ENCODE measurements at regions not wholly inside any gene's neighbourhood (a gene's known extent, or its start where the extent isn't known, plus 50 kb on each side); places are given as distances from the start of the nearest gene placed in this dataset.
A peak's percentile ranks its signal among the peaks of the same experiment; 100 is the strongest.

DNA sequence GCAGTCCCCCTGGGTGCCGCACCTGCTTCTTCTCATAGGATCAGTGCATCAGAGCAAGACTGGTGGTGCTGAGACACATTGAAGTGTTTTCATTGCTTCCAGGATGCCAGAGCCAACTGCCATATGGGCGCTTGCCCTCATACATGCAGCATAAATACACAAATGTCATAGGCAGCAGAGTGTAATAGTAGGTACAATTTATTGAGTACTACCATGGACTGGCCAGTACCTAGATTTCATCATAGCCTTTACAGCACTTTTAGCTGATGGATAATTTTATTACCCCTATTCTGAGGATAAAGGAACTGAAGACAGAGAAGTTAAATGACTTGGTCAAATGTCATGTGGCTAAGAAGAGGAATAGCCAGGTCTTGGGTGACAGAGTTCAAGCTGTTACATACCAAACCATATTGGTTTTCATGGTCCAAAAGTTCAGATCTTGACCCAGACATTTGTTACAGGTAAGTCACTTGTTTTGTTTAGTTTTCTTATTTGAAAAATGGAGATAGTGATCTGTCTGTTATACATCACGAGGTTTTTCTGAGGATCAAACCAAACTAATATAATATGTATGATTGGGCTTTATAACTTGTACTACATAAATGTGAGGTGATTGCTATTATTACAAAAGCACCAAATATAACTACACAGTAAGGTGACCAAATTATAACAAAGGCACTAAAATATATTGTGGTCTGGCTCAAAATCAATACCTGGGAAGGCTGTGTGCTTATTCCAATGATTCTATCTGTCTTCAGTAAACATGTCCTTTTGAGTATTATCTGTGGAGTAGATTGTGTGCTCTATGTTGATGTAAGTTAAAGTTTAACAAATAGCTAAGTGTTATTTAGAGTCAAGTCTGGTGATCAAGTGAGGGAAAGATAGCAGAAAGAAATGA lies 151.9 kb upstream of the CYRIA start:
- DNase-seq (ENCODE audit: low spot score), result no peak

DNA sequence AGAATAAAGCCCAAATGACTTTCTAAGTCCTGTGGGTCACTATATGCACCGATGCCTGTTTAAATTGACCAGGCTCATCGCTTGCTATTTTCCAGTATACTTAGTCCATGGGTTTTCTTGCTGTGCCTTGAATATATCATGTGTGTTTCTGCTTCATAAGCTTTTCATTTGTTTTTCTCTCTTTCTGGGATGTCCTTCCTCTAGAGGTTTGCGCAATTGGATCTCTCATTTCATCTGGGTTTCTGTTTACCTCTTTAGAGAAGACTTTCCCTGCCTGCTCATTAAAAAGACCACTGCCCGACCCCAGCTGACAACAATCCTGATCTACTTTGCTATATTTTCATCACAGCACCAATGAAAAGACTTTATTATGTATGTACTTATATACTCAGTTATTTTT lies 150.9 kb upstream of the CYRIA start:
- DNase-seq (ENCODE audit: low spot score), result no peak

DNA sequence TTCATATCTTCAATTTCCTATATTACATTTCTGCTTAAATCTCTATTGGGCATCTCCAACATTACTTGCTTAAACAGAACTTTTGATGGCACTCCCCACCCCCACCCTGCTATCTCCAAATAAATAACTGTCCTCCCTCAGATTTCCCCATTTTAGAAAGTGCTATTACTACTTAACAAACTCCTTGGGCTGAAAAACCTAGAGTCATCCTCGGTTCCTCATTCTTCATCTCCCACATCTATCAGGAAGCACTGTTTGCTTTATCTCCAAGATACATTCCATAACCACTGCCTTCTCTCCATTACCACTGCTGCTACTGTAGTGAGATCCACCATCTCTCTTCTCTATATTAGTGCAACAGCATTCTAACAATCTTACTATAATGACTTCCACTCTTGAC lies 150.4 kb upstream of the CYRIA start:
- DNase-seq (ENCODE audit: low spot score), result no peak

DNA sequence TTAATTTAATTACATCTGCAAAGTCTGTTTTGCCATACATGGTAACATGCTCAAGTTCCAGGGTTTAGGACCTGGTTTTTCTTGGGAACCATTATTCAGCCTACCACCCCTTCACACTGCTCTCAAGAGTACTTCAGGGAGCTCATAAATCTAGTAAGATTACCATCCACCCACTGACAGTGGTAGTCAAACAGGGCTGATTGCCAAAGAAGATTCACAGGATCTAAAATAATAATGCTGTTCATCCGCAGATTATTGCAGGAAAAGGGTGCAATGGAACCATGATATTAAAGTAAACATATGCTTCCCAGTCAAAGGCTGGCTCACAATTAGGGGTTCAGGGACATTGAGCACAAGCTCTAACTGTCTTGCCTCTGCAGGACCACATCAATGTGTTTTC lies 148.0 kb upstream of the CYRIA start:
- no peak for DNase-seq (ENCODE audit: low spot score)

DNA sequence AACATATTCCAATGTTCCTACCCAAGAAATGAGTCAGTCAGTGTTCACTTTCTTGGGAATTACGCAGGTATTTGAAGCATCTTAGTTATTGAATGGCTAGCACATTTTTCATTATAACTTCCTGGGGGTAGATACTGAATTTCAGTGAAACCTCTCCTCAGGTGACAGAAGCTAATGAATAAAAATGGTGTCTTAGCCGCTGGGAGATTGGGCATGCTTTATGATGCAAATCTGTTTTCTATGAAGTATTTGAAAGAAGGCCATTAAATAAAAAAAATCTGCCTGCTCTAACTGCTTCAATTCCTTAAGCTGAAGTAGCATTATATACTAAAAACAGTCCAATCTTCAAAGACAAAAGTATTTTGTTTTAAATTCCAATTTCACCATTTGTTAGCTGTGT lies 132.8 kb upstream of the CYRIA start:
- no peak for DNase-seq (ENCODE audit: low spot score)

DNA sequence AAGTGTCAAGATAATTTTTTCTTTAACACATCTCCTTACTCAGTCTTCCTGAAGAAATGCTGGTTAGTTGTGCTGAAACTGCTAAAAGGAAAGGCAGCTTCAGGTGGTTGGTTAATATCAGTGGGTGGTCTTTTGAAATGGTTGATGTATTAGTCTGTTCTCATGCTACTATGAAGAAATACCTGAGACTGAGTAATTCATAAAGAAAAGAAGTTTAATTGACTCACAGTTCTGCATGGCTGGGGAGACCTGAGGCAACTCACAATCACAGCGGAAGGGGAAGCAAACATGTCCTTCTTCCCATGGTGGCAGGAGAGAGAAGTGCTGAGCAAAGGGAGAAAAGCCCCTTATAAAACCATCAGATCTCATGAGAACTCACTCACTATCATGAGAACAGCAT lies 125.9 kb upstream of the CYRIA start:
- no peak for DNase-seq (ENCODE audit: low spot score)

DNA sequence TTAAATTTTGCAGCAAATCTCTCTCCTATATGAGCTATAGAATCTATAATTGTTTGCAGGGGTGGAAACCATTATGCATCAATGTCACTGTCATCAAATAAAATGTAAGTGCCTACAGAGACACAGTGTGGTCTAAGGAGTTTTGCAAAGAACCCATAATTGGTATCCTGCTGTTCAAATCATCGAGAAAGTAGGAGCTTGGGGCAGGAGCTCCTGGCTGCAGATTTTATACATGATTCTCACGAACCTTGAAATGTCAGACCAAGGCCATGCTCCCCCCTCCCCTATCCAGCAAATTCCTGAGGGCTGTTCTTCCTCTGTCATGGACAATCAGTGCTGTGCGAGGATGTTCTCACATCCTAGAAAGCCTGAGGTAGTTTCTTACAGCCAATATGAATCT lies 119.5 kb upstream of the CYRIA start:
- DNase-seq (ENCODE audit: low spot score), result no peak

DNA sequence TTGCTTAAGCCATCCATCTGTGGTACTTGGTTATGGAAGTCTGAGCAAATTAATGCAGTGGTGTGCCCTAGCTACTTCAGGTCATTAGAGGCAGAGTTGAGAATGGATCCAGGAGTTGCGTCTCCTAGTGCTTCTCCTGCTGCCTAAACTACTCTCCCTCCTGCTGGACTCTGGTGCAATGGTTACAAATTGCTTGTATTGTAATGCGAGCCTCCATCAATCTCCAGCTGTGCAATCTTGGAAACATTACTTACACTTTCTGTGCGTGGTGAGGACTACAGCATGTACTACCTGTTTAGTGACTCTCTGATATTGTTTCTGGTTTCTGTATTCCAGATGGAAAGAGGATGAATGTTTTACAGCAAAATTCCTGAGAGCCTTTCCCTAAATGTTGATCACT lies 119.0 kb upstream of the CYRIA start:
- DNase-seq (ENCODE audit: low spot score), result no peak

DNA sequence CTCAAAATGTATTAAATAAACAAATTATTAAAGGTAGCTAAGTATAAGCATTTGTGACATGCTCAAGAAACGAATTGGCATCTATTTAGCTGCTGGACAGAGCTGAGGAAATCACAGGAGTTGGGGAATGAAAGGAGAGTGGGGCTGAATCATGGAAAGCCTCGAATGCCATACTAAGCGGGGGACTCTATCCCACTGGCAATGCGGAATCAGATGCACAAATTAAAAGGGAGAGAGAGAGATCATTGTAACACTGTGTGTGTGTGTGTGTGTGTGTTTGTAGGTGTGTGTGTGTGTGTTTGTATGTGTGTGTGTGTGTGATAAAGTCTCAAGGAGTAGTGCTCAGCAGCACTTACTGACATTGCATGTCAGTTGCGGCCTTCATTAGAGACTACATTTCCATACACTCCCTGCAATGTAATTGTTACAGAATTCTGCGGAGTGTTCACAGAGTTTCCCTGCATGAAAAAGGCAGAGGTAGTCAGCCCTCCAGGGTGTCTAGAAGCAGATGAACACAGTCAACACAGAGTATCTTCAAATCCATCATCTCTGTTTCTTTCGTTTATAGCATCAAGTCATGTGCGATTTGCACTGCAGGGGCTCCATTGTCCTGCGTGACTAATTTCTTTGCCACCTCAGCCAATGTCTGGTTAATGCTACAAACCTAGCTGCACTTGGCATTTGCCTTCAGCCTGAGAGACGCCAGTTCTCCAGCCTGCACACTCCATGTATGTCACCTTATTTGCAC lies 111.7 kb upstream of the CYRIA start:
- no peak for DNase-seq (ENCODE audit: low spot score)

DNA sequence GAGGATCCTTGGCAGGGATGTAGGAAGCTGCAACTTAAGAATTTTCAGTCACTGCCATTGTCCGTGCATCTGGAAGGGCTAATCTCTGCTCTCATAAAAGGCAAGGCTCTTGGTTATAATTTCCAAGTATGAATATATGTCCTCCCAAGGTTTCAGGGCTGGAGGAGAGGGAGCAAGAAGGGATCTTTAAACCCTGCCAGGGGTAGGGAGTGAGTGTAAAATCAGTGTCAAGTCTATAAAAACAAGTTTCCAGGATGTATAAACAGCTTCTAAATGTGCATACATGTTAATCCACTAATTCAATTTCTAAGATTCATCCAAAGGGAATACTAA lies 110.2 kb upstream of the CYRIA start:
- DNase-seq (ENCODE audit: low spot score), result no peak

DNA sequence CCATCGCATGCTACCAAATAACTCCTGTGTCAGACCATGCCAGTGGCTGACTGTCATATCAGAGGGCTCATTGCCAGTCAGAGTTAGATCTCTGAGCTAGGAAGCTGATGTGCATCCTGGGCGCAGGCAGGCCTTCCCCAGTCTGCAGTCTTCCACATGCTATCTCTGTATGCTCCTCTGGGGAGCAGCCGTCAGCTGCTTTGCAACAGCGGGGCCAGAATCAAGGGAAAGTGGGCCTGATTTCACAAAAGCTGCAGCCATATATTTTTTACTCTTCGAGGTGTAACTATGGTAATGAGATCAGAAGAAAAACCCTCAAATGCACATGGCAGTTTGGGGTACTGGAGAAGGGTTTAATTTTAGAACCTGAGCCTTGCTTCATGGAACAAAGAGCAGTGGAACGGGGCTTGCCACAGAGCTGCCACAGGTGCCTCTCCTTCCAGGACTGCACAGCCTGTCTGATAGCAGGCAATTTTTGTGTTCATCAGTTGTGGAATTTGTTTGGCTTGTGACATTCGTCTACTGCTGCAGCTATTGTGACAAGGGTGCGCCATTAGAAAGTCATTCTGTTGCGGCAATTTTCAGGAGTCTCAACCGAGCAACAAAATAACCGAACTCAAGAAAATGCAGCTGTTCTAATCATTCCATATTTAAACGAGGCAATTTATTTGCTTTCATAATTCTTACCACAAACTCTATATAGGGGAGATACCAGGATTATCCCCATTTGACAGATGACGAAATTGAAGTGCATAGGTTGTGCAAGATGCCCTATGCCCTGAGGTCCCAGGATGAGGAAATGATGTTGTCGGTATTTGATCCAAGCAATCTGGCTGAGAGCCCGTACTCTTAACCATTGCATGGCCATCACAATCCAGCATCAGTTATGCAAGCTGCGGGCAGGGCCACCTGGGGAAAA lies 109.6 kb upstream of the CYRIA start:
- no peak for DNase-seq (ENCODE audit: low spot score)

DNA sequence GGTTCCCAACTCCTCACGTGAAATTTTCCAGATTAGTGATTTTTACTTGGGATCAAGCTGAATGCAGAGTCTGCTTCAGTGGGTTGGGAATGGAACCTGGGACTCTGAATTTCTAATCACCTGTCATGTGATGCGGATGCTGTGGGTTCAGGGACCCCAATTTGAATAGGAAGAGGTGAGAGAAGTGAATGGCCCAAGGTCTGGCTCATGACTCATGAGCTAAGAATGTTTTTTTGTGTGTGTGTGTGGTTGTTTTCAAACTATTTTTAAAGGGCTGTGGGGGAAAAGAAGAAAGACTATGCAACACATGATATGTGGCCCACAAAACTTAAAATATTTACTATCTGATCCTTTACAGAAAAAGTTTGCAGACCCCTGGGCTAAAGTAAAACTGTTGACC lies 108.5 kb upstream of the CYRIA start:
- DNase-seq (ENCODE audit: low spot score), result no peak

DNA sequence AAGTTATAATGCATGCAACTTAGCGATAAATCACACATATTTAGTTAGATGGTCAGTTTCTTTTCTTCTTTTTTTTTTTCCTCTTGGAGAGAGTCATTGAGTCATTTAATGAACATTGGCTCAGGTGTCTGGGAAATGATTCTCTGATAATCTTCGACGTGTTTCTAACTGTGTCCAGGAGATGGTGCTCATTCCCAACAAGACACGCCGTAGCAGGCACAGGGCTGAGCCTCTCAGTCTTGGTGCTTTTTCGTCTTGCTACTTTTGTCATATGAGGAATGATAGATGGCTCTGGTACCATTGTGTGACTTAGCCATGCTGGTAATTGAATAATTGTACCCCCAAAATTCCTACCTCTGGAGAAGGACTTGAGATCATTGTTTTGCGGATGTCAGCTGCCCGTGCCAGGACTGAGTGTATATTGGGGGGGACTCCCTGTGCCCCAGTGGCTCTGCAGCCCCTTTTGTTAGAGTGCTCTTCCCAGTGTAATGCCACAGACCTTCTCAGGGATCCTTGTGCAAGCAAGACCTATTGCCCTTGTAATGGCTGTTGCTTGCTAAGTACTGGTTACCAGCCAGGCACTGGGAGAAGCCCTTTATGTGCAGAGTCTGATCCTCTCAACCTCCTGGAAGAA lies 107.6 kb upstream of the CYRIA start:
- no peak for DNase-seq (ENCODE audit: low spot score)

DNA sequence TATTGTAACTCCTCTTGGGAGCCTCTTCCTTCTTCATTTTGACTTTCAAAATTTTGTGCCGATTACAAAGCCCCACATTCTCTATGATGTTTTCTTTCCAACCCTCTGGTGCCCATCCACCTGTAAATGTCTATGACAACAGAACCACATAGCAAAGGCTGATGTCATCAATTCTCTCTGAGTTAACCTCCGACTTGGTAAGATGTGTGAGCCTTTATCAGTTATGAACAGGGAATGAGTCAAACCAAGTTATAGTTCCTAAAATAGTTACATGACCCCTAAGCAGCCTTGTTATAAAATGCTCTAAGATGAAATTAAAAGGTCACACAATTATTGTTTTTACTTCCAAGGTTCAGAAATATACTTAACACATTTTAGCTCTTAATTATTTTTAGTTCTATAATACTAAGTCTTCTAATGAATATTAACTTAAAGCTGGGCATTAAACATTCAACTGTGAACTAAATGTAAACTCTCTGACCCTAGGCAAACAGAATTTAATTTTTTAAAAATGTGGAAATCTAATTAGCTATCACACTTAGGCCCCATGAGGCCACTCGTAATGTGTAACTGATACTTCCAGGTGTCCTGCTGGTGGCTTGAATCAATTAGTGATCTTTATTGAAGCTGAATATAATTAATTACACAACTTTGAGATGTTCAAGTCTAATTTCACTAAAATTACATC lies 102.3 kb upstream of the CYRIA start:
- DNase-seq (ENCODE audit: low spot score), result no peak

DNA sequence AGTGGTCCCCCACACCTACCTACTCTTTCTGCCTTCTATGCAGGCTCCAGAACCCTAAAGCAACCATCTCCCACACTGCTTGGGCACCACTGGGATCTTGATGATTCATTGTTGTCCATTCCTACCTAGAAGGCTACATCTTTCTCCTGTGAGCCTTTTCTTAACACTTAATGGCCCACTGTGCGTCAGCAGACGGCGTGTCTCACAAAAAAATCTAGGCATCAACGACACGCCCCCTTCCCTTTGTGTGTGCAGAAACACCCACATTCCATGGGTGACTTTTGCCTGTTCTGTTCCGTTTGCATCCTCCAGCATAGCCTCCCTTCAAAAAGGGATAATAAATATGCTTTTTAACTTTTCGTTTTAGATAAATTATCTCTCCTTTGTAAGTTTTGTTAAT lies 99.7 kb upstream of the CYRIA start:
- DNase-seq (ENCODE audit: low spot score), result no peak

DNA sequence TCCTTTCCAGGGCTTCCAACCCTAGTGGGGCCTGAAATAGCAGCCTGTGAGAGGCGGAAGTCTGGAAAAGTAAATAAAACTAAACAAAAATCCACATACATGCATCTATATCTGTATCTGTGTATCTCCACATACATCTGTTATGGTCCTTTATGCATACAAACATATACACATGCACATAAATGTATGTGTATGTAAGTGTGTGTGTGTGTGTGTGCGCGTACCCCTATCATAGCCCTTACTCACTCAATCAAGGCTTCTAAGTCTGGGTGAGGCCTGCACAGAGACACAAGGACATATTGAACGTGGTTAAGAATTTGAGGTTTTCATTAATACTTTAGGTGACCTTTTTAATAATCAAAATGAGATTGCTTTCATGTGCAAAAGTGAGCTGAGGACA lies 98.9 kb upstream of the CYRIA start:
- DNase-seq (ENCODE audit: low spot score), result no peak

DNA sequence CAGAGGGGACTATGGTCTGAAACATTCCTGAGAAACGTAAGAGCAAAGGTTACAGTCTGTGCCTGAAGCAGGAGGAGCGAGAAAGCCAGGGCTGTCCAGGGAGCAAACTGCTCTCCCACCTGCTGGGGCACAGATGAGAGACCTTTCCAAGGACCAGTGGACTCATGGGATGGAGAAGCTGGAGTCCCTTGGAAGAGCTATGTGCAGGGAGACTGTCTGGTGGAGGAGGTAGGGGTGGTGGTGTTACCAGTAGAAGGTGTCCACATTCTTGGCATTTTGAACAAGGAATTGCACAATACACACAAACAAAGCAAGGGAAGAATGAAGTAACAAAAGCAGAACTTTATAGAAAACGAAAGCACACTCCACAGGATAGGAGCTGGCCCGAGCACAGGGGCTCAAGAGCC lies 97.9 kb upstream of the CYRIA start:
- no peak for DNase-seq (ENCODE audit: low spot score)

DNA sequence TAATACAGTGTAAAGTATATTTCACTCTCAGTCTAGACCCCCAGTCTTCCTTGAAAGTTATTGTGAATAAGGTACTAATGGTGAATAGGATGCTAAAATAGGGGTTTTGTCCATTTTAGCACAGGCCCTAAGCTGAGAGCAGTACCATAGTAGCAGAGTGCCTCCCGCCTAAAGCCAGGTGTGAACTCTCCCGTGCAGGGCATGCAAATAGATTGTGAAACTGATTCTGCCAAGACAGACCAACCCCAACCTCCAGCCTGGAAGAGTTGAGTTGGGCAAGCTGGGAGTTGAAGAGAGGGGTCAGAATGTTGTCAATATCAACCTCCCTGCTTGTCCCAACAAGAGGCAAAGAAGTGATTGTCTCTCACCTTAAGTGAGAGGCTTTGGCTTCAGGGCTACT lies 97.4 kb upstream of the CYRIA start:
- DNase-seq (ENCODE audit: low spot score), result no peak

DNA sequence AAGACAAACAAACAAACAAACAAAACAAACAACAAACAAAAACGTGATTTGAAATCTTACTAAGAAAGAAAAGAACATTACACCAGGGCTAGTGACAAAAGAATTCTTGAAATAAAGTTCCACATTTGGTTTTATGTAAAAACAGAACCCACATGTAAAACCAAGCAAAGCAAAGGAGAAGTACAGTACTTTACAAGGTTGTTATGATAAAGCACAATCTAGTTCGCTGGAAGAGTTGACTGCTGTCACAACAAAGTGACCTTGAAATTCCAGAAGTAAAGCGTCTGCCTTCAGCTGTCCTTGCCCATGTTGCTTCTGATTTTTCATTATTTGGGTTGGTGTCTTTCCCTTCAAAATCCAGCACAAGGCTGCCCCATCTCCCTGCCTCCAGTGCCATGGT lies 94.8 kb upstream of the CYRIA start:
- DNase-seq (ENCODE audit: low spot score), result no peak

DNA sequence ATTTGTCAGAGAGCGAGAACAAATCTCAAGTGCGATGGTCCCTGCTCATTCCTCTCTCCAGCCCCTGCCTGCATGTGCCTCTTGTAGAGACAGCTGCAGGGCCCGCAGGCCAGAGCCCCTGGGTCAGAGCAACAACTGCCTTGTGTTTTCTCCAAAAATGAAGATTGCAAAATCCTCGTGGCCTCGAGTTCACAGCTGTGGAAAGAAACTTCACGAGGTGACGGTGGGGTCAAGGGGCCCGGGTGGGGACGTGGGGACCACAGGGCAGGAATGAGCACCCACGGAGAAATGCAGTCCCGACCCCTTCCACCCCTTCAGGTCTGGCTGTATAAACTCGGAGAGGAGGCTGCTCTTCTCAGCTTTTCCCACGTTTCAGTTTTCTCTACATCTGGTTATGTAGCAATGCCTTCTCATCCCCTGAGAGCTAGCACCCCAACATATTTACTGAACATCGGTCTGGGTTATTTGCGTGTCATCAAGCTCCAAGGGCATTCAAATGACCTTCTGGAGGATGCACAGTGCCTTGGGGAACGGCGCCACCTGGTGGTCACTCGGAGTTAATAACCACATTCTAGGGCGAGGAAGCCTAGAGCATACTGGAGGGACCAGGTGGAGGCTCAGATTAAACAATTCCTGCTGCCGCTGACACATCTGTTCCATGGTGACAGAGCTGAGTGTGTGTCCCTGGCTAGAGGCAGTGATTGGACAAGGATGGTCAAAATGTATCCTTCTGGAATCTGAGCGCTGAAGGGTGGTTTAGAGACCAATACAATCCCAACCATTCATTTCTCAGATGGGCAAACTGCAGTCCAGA lies 91.4 kb upstream of the CYRIA start:
- DNase-seq (ENCODE audit: low spot score), result peak; percentile 35

DNA sequence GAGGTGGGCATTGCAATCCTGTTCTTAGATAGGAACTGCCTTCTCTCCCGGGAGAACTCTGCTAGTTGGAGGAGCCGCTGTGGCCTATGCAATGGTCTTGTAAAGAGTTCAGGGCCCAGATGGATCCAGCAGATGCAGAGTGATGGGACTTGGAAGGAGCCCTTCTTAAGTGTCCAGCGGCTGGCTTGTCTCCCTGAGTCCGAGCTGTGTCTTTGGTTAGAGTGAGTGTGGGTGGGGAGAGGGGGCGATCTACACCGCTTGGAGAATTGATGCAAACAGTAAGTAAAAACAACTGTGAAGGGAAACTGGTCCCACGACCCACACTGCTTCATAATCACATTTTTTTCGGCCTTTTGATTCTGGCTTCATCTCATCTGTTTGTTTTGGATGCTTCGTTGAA lies 89.8 kb upstream of the CYRIA start:
- no peak for DNase-seq (ENCODE audit: low spot score)

All from CD4-positive, alpha-beta T cell treated with Interleukin-6 at 100 ng/mL for 8 hours (primary cell).